Putamen (tissue), 1 donor: ENCODE measurements at regions not wholly inside any gene's neighbourhood (a gene's known extent, or its start where the extent isn't known, plus 50 kb on each side); places are given as distances from the start of the nearest gene placed in this dataset.
"Not testable (repeated sequence)": the region's sequence is repeated elsewhere in the genome, so short reads cannot be mapped to it uniquely, and the experiment has no call there.

Source experiments
- DNase-seq: peaks from one replicate; pipeline ENCODE4 v3.0.0-alpha.2; 2016; ENCODE audit warnings: low spot score

- DNase-seq, result no peak
Measured at GRCh38 chr2:167793725-167794124, 453.7 kb downstream of the STK39 start.

GRCh38 chr2:167792126-167792525 lies 455.3 kb downstream of the STK39 start:
- no peak for DNase-seq

GRCh38 chr2:167790781-167791450 lies 456.5 kb downstream of the STK39 start:
- DNase-seq, result no peak

- no peak for DNase-seq
Measured at GRCh38 chr2:167790189-167790588, 457.2 kb downstream of the STK39 start.

- no peak for DNase-seq
Measured at GRCh38 chr2:167787562-167787961, 459.8 kb downstream of the STK39 start.

- DNase-seq, result no peak
Measured at GRCh38 chr2:167787021-167787420, 460.4 kb downstream of the STK39 start.

- no peak for DNase-seq
Measured at GRCh38 chr2:167785606-167786216, 461.7 kb downstream of the STK39 start.

- DNase-seq, result no peak
Measured at GRCh38 chr2:167784084-167784425, 463.3 kb downstream of the STK39 start.

- peak; percentile 64 for DNase-seq
Measured at GRCh38 chr2:167783261-167784083, 463.9 kb downstream of the STK39 start.

- DNase-seq, result not testable (repeated sequence)
Measured at GRCh38 chr2:167781629-167782028, 465.8 kb downstream of the STK39 start.

- DNase-seq, result no peak
Measured at GRCh38 chr2:167776359-167776758, 471.0 kb downstream of the STK39 start.

GRCh38 chr2:167771628-167772027 lies 475.8 kb downstream of the STK39 start:
- DNase-seq, result no peak

GRCh38 chr2:167769020-167769419 lies 478.4 kb downstream of the STK39 start:
- DNase-seq, result no peak

GRCh38 chr2:167767830-167768229 lies 479.6 kb downstream of the STK39 start:
- no peak for DNase-seq

- no peak for DNase-seq
Measured at GRCh38 chr2:167764772-167765341, 482.5 kb downstream of the STK39 start.

- no peak for DNase-seq
Measured at GRCh38 chr2:167761465-167762136, 485.8 kb downstream of the STK39 start.

GRCh38 chr2:167759531-167759930 lies 487.9 kb downstream of the STK39 start:
- no peak for DNase-seq

GRCh38 chr2:167758292-167758691 lies 489.1 kb downstream of the STK39 start:
- no peak for DNase-seq

GRCh38 chr2:167756446-167756845 lies 490.9 kb downstream of the STK39 start:
- DNase-seq, result no peak

- DNase-seq, result no peak
Measured at GRCh38 chr2:167753142-167753541, 494.3 kb downstream of the STK39 start.

- DNase-seq, result no peak
Measured at GRCh38 chr2:167752734-167753133, 494.7 kb downstream of the STK39 start.

- no peak for DNase-seq
Measured at GRCh38 chr2:167750675-167751074, 496.7 kb downstream of the STK39 start.
